GM23248 (cell line): ENCODE measurements at regions not wholly inside any gene's neighbourhood (a gene's known extent, or its start where the extent isn't known, plus 50 kb on each side); places are given as distances from the start of the nearest gene placed in this dataset.

Source experiments
- DNase-seq: peaks from one replicate; pipeline ENCODE4 v3.0.0-alpha.2; 2015
- H2AFZ ChIP-seq: fragments of 200-600 bp; sonication (generic); 2 replicates; pipeline ENCODE4 v1.6.1; 2016; ENCODE audit warnings: antibody characterized with exemption
- H3F3A ChIP-seq: fragments of 200-600 bp; sonication (generic); 2 replicates; pipeline ENCODE4 v1.6.1; 2016; ENCODE audit warnings: mild to moderate bottlenecking, antibody characterized with exemption, mixed run types; ENCODE audit not compliant: insufficient read depth
- H3K27ac ChIP-seq: fragments of 200-600 bp; sonication (generic); 2 replicates; pipeline ENCODE4 v1.5.1; 2016; ENCODE audit warnings: mild to moderate bottlenecking
- H3K27me3 ChIP-seq: fragments of 200-600 bp; sonication (generic); replicated peaks from 2 replicates; pipeline ENCODE4 v1.6.1; 2016; ENCODE audit warnings: mild to moderate bottlenecking; ENCODE audit not compliant: insufficient read depth
- H3K36me3 ChIP-seq: fragments of 200-600 bp; sonication (generic); 2 replicates; pipeline ENCODE4 v1.6.1; 2016; ENCODE audit warnings: low read depth, mild to moderate bottlenecking
- H3K4me1 ChIP-seq: fragments of 200-600 bp; sonication (generic); 2 replicates; pipeline ENCODE4 v1.6.1; 2016; ENCODE audit warnings: mild to moderate bottlenecking; ENCODE audit not compliant: insufficient read depth
- H3K4me2 ChIP-seq: fragments of 200-600 bp; sonication (generic); one replicate; pipeline ENCODE4 v1.6.1; 2016; ENCODE audit warnings: mild to moderate bottlenecking; ENCODE audit not compliant: unreplicated experiment
- H3K4me3 ChIP-seq: fragments of 200-600 bp; sonication (generic); 2 replicates; pipeline ENCODE4 v1.5.1; 2016; ENCODE audit warnings: mild to moderate bottlenecking
- H3K79me2 ChIP-seq: fragments of 200-600 bp; sonication (generic); 2 replicates; pipeline ENCODE4 v1.6.1; 2016; ENCODE audit warnings: mild to moderate bottlenecking; ENCODE audit not compliant: insufficient read depth
- H3K9ac ChIP-seq: fragments of 200-600 bp; sonication (generic); 2 replicates; pipeline ENCODE4 v1.6.1; 2016; ENCODE audit warnings: mild to moderate bottlenecking
- H3K9me2 ChIP-seq: fragments of 200-600 bp; sonication (generic); 2 replicates; pipeline ENCODE4 v1.6.1; 2016; ENCODE audit warnings: mixed run types, mild to moderate bottlenecking, moderate library complexity; ENCODE audit not compliant: insufficient read depth
- H3K9me3 ChIP-seq: fragments of 200-600 bp; sonication (generic); one replicate; pipeline ENCODE4 v1.6.1; 2017; ENCODE audit warnings: low read depth
- H4K20me1 ChIP-seq: fragments of 200-600 bp; sonication (generic); 2 replicates; pipeline ENCODE4 v1.6.0; 2016; ENCODE audit not compliant: insufficient read depth
- EZH2 ChIP-seq: fragments of 200-600 bp; sonication (generic); IDR thresholded peaks from 2 replicates; pipeline ENCODE4 v1.6.1; 2018; ENCODE audit warnings: antibody characterized with exemption, mild to moderate bottlenecking; ENCODE audit not compliant: insufficient read depth, poor library complexity, severe bottlenecking
- EZH2phosphoT487 ChIP-seq: fragments of 200-600 bp; sonication (generic); IDR thresholded peaks from 2 replicates; pipeline ENCODE4 v1.6.1; 2018; ENCODE audit warnings: antibody characterized with exemption, moderate library complexity, mild to moderate bottlenecking, low read depth; ENCODE audit not compliant: insufficient read depth
- WGBS, 2 experiments: methylation state at CpG; one replicate each; pipeline ENCODE4 v1.1.6; 2015 to 2017; ENCODE audit warnings: low lambda C conversion rate in 2 of 2, low coverage in 1 of 2; ENCODE audit errors: missing lambda C conversion rate in 2 of 2; 5-methylcytosine and 5-hydroxymethylcytosine counted together
- in situ Hi-C: fragments of 300-500 bp; cut with MboI; formaldehyde crosslinking; loops from 2 replicates; pipeline ENCODE4 v1.15.0; 2020

- H3K9ac ChIP-seq = no peak overlapping the region
- H3K79me2 ChIP-seq = no peaks in the 10 kb centered on the region
- DNase-seq = no peak
- no peaks in the 10 kb centered on the region for H3F3A ChIP-seq
- no peaks in the 10 kb centered on the region for H3K9me2 ChIP-seq
- WGBS, 2 experiments = 79 to 81% methylated on average over 5 of the region's 5 CpGs
- H3K27ac ChIP-seq = no peak overlapping the region
- H3K4me3 ChIP-seq = no peak overlapping the region
- no peaks in the 10 kb centered on the region for H3K36me3 ChIP-seq
- no peak overlapping the region for H3K4me2 ChIP-seq
- in situ Hi-C loops = no loop called here
- H4K20me1 ChIP-seq = no peaks in the 10 kb centered on the region
- H3K27me3 ChIP-seq = peaks cover 6% of the 10 kb centered on the region; the same call in 1 of the 2 replicates
- TF ChIP-seq EZH2phosphoT487 (no peak), EZH2 (no peak)
- H2AFZ ChIP-seq = no peak overlapping the region
- no peaks in the 10 kb centered on the region for H3K9me3 ChIP-seq
- no peaks in the 10 kb centered on the region for H3K4me1 ChIP-seq
These were observed 77.2 kb upstream of the TLK1 start for GRCh38 chr2:171237751-171238505.

GRCh38 chr2:171235262-171235881, 74.7 kb upstream of the TLK1 start:
- Histone ChIP-seq H3K79me2 (no peaks in the 10 kb centered on the region), H3K9ac (no peak overlapping the region)
- no peak for DNase-seq

GRCh38 chr2:171230176-171230575, 69.5 kb upstream of the TLK1 start:
- H3F3A ChIP-seq = peaks cover 8% of the 10 kb centered on the region; the same call in 1 of the 2 replicates
- no peak overlapping the region for H3K27ac ChIP-seq
- no peak overlapping the region for H2AFZ ChIP-seq
- no peak for DNase-seq
- H3K9ac ChIP-seq = no peak overlapping the region
- H3K79me2 ChIP-seq = no peaks in the 10 kb centered on the region
- no peak overlapping the region for H3K4me3 ChIP-seq
- no peaks in the 10 kb centered on the region for H3K36me3 ChIP-seq
- no peak for TF ChIP-seq EZH2phosphoT487
- TF ChIP-seq EZH2 = no peak
- in situ Hi-C loops = no loop called here
- H3K4me1 ChIP-seq = peaks cover 14% of the 10 kb centered on the region
- H3K9me3 ChIP-seq = no peaks in the 10 kb centered on the region
- no peak overlapping the region for H3K4me2 ChIP-seq
- H4K20me1 ChIP-seq = no peaks in the 10 kb centered on the region
- 86 to 94% methylated on average over 3 of the region's 3 CpGs for WGBS, 2 experiments
- H3K27me3 ChIP-seq = peaks cover 6% of the 10 kb centered on the region; the same call in 1 of the 2 replicates
- H3K9me2 ChIP-seq = no peaks in the 10 kb centered on the region

More at GRCh38 chr2:171235262-171235881, 74.7 kb upstream of the TLK1 start:
- H3K4me2 ChIP-seq = no peak overlapping the region
- no peak overlapping the region for H3K27ac ChIP-seq
- no peaks in the 10 kb centered on the region for H3K9me2 ChIP-seq
- no peak overlapping the region for H2AFZ ChIP-seq
- no peaks in the 10 kb centered on the region for H4K20me1 ChIP-seq
- peaks cover 6% of the 10 kb centered on the region; the same call in 1 of the 2 replicates for H3K27me3 ChIP-seq
- no peak for TF ChIP-seq EZH2phosphoT487
- no peak for TF ChIP-seq EZH2
- 80 to 81% methylated on average over 8 of the region's 8 CpGs for WGBS, 2 experiments
- no peaks in the 10 kb centered on the region for H3K4me1 ChIP-seq
- no peaks in the 10 kb centered on the region for H3F3A ChIP-seq
- H3K4me3 ChIP-seq = no peak overlapping the region
- no peaks in the 10 kb centered on the region for H3K36me3 ChIP-seq
- H3K9me3 ChIP-seq = no peaks in the 10 kb centered on the region
- in situ Hi-C loops = no loop called here

- Histone ChIP-seq H3K27me3 (no peaks in the 10 kb centered on the region), H3K9me2 (no peaks in the 10 kb centered on the region), H3K9me3 (no peaks in the 10 kb centered on the region), H3F3A (peaks cover 15% of the 10 kb centered on the region; the same call in 1 of the 2 replicates), H3K36me3 (no peaks in the 10 kb centered on the region), H3K4me2 (no peak overlapping the region), H3K79me2 (no peaks in the 10 kb centered on the region), H3K9ac (no peak overlapping the region), H3K27ac (no peak overlapping the region), H4K20me1 (no peaks in the 10 kb centered on the region), H3K4me1 (peaks cover 22% of the 10 kb centered on the region), H3K4me3 (no peak overlapping the region), H2AFZ (no peak overlapping the region)
- TF ChIP-seq EZH2phosphoT487 (no peak), EZH2 (no peak)
- in situ Hi-C loops = no loop called here
- 97 to 99% methylated on average over 2 of the region's 2 CpGs for WGBS, 2 experiments
- no peak for DNase-seq
These were observed 68.1 kb upstream of the TLK1 start for GRCh38 chr2:171228826-171229225.
